Kidney epithelial cell (primary cell): ENCODE measurements at regions not wholly inside any gene's neighbourhood (a gene's known extent, or its start where the extent isn't known, plus 50 kb on each side); places are given as distances from the start of the nearest gene placed in this dataset.

Source experiments
- DNase-seq: peaks from one replicate; pipeline ENCODE4 v3.0.0-alpha.2; 2010; ENCODE audit warnings: low read depth
- H3K27me3 ChIP-seq: 2 replicates; pipeline ENCODE4 v1.6.0; 2011; ENCODE audit warnings: low read length; ENCODE audit not compliant: control insufficient read depth, insufficient read depth
- H3K36me3 ChIP-seq: 2 replicates; pipeline ENCODE4 v1.5.1; 2011; ENCODE audit warnings: low read length; ENCODE audit not compliant: control insufficient read depth, insufficient read depth
- H3K4me3 ChIP-seq: 2 replicates; pipeline ENCODE4 v1.5.1; 2011; ENCODE audit warnings: low read depth, mild to moderate bottlenecking, control low read depth, low read length
- CTCF ChIP-seq: IDR thresholded peaks from 2 replicates; pipeline ENCODE4 v1.5.1; 2011; ENCODE audit warnings: mild to moderate bottlenecking, moderate library complexity, low read length, control low read depth, inconsistent platforms; ENCODE audit not compliant: insufficient read depth, poor library complexity, severe bottlenecking

GRCh38 chr4:57554556-57555092, 444.4 kb upstream of the IGFBP7 start:
- H3K4me3 ChIP-seq = no peak overlapping the region
- no peak for TF ChIP-seq CTCF

DNA sequence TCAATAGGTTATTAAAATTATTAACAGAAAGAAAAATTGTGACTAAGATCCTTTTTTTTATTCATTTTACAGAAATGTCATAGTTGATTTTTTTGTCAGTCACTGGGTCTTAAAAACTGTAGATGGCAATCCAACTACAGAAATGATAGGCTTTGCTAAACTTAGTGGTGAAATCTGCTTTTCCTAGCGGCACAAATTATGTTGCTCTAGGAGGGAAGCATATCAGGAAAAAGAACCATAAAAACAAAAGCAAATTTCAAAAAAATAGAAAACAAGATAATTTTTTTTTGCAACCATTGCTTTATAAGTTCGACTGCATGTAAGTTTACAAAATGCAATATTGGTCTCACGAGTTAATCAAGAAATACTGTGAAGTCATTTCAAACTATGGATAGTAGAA, 443.5 kb upstream of the IGFBP7 start:
- no peak for DNase-seq
- Histone ChIP-seq H3K4me3 (no peak overlapping the region), H3K27me3 (no peaks in the 10 kb centered on the region), H3K36me3 (no peaks in the 10 kb centered on the region)
- no peak for TF ChIP-seq CTCF

More at GRCh38 chr4:57554556-57555092, 444.4 kb upstream of the IGFBP7 start:
- H3K27me3 ChIP-seq = no peaks in the 10 kb centered on the region
- no peaks in the 10 kb centered on the region for H3K36me3 ChIP-seq
- DNase-seq = no peak

DNA sequence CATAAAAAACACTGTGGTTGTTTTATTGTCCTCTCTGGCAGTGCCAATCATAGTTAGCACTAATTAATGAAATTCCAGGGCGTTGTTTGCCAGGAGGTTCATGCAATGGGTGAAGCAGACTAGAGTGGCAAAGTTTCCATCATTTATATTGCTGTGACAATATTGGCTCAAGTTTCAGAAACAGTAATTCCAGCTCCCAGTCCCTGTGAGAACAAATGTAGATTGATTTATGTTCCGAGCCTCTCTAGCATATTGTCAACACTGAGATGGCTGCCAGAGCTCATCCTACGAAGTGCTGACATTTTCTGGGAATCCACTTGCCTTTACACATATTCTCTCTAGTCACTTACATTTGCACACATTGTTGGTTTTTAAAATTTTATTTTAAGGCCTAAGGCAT, 440.0 kb upstream of the IGFBP7 start:
- DNase-seq = no peak
- H3K36me3 ChIP-seq = no peaks in the 10 kb centered on the region
- TF ChIP-seq CTCF = no peak
- H3K4me3 ChIP-seq = no peak overlapping the region
- H3K27me3 ChIP-seq = no peaks in the 10 kb centered on the region

GRCh38 chr4:57548856-57549255, 438.7 kb upstream of the IGFBP7 start:
- H3K27me3 ChIP-seq = no peaks in the 10 kb centered on the region
- no peak overlapping the region for H3K4me3 ChIP-seq
- DNase-seq = no peak
- TF ChIP-seq CTCF = no peak
- no peaks in the 10 kb centered on the region for H3K36me3 ChIP-seq

DNA sequence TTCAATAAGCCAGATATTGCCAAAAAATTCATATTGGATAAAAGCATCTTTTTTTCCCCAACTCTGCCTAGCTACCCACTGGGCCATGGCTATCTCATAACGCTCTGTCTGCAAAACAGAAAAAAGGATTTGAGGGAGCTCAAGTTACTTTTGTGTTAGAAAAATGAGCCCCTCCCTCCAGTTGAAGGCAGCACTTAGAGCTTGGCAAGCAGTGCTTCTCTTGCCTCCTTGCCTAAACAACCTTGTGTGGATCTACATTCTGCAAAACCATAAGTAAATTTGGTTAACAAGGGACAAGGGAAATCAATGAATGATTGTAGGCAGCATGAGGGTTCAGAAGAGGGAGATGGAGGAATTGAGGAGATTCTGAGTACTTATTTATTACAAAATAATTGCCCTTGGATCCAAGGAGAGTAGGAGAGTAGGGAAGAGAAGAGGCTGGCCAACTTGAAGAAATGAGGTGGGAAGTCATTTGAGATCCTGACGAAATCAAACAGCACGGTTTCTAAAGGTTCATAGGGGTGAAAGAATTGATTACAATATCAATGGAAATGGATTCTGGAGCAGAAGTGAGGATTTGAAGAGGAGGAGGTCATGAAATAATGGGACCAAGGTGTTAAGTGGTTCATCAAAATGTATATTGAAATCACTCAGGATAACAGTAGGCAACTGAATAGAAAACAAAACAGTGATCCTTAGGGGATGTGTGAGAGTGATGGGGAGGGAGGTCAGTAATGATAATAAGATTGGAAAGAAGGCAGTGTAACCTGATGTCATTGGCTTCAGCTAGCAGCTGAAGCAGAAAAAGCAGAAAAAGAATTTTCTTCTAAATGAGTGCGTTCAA, 434.8 kb upstream of the IGFBP7 start:
- TF ChIP-seq CTCF = no peak
- DNase-seq = no peak
- Histone ChIP-seq H3K4me3 (no peak overlapping the region), H3K36me3 (no peaks in the 10 kb centered on the region), H3K27me3 (no peaks in the 10 kb centered on the region)
